ENCODE measurements at regions not wholly inside any gene's neighbourhood (a gene's known extent, or its start where the extent isn't known, plus 50 kb on each side); places are given as distances from the start of the nearest gene placed in this dataset.

- no peak for DNase-seq
Observed at GRCh38 chr2:129730979-129731378, 248.5 kb upstream of the RAB6C start.

GRCh38 chr2:129731907-129732629 is 247.4 kb upstream of the RAB6C start:
- no peak for DNase-seq

GRCh38 chr2:129732630-129733026 is 246.8 kb upstream of the RAB6C start:
- DNase-seq: no peak

- DNase-seq: no peak
Observed at GRCh38 chr2:129733041-129733440, 246.4 kb upstream of the RAB6C start.

- no peak for DNase-seq
Observed at GRCh38 chr2:129733579-129733978, 245.9 kb upstream of the RAB6C start.

DNA sequence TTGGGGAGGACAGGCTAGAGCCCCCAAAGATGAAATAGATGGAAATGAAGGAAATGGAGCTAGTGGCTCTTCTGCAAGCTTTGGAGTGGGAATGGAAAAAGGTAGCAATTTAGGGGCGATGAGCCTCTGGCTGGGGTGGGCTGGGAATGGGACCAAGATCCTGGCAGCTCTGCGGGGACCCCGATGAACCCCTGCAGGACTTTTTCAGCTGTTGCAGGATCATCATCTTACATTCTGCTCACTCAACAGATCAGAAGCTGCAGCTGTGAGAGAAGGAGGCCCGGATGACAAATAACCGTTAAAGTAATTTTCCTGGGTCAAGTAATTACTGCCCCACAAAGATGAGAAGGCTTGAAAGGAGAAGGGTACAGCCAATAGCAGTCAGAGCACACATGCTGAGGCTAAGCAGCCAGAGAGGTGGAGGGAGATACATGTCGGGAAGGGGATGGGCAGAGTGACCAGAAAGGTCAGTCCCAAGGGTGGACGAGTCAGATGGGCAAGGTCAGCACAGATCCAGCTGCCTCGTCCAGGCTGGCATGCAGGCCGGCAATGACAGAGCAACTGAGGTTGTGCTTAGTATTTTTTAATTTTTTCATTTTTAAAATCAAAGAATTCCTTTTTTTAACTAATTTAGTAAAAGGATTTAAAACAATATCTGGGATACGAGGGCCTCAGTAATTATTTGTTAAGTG is 245.0 kb upstream of the RAB6C start:
- DNase-seq: no peak

DNA sequence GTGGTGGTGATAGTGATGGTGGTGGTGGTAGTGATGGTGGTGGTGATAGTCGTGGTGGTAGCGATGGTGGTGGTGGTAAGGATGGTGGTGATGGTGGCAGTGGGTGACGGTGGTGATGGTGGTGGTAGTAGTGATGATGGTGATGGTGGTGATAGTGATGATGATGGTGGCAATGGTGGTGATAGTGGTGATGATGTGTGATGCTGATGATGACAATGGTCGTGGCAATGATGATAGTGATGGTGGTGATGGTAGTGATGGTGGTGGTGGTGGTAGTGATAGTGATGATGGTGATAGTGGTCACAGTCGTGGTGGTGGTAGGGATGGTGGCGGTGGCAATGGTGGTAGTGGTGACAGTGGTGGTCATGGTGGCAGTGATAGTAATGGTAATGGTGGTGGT is 243.9 kb upstream of the RAB6C start:
- no peak for DNase-seq

DNA sequence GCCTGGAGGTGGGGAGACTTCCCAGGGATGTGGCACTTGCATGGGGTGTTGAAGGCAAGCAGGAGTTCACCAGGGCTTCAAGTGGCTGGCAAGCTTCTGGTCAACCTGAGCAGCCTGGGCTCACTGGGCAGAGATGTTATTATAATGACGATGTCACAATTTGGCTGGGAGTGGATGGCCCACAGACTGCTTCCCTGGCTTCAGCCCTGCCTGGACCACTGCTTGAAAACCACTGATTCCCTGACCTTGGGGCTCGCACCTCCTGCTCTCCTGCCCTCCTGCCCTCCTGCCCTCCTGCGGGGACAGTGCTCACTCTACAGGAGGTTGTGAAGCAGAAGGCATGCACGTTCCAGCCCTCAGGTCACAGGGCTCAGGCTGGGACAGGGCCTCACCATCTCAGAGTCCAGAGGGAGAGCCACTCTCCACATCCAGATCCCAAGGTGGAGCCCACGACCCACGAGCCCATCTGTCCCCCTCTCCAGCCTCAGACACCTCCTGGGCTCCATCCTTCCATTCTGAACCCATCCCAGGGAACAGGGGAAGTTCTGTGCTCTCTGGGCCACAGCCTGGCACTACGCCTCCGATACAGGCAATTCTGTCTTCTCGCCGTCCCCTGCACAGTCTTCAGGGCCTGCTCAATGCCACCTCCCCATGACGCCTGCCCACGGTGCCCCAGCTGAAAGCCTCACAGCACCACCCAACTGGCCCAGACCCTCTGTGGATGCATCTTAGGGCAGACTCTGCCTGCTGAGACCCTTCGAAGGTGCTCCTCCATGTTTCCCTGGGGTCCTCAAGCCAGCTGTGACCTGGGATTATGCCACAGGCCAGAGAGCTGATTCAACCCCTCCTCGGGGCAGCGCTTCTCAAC is 241.6 kb upstream of the RAB6C start:
- DNase-seq: no peak

GRCh38 chr2:129738799-129739198 is 240.7 kb upstream of the RAB6C start:
- no peak for DNase-seq

GRCh38 chr2:129740504-129740903 is 239.0 kb upstream of the RAB6C start:
- DNase-seq: no peak

DNA sequence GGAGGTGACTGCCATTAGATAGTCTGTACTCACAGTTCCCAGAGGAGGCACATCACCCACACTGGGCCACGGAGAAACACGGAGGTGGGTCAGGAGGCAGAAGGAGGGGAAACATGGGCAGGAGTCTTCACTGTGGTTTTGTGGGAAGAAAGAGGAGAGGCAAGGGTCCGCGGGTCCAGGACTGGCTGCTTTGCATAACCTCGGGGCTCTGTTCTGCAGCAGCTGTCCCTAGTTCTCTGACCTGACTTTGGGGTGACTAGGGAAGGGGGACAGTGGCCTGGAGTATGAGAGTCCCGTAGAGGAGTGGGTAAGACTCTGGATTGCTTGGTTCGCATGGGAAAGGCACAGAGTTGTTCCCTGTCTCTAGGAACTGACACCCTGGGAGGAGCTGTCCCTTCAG is 238.3 kb upstream of the RAB6C start:
- no peak for DNase-seq

GRCh38 chr2:129741623-129742022 is 237.8 kb upstream of the RAB6C start:
- DNase-seq: no peak

- DNase-seq: no peak
Observed at GRCh38 chr2:129742415-129743180, 236.9 kb upstream of the RAB6C start.

DNA sequence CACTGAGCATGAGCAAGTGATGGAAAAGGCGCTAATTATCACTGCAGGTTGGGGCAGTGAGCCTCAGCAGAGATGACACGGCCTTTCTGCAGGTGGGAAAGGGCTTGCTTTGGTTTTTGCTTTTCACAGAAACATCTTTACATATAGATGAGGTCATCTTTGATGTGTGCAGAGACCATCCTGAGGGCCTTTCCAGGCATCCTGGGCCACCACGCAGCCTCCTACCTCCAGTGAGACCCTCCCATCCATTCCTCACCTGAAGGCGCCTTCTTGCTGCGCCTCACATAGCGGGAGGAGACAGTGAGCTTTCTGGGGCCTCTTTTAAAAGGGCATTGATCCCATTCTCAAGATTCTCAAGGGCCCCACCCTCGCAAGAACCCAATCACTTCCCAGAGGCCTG is 235.3 kb upstream of the RAB6C start:
- DNase-seq: no peak

- DNase-seq: no peak
Observed at GRCh38 chr2:129744649-129745048, 234.8 kb upstream of the RAB6C start.

GRCh38 chr2:129747500-129748125 is 231.9 kb upstream of the RAB6C start:
- no peak for DNase-seq

GRCh38 chr2:129748250-129748649 is 231.2 kb upstream of the RAB6C start:
- no peak for DNase-seq

DNA sequence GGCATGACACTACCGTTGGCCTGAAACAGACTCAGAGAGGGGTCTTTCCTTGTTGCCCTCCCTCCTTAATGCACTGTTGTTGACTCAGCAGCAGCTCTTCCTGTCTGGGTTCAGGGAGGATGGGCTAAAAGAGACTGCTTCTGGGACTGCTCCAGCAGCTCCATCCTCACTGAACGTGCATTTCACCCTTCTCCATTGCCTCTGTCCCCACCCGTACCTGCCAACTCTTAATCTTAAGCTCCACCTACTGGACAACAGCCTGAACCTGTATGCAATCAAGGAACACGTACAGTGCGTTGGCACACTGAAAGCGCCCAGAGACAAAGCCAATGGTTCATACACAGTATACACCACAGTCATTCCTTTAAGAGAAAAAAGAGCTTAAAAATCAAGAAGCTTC is 230.8 kb upstream of the RAB6C start:
- no peak for DNase-seq

DNA sequence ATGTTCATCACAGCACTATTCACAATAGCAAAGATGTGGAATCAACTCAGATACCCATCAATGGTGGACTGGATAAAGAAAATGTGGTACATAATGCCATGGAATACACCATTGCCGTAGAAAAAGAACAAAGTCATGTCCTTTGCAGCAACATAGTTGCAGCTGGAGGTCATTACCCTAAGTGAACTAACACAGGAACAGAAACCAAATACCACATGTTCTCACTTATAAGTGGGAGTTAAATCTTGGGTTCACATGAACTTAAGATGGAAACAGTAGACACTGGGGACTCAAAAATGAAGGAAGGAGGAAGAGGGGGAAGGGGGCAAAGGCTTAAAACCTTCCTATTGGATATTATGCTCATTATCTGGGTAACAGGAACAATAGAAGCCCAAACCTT is 228.1 kb upstream of the RAB6C start:
- no peak for DNase-seq

DNA sequence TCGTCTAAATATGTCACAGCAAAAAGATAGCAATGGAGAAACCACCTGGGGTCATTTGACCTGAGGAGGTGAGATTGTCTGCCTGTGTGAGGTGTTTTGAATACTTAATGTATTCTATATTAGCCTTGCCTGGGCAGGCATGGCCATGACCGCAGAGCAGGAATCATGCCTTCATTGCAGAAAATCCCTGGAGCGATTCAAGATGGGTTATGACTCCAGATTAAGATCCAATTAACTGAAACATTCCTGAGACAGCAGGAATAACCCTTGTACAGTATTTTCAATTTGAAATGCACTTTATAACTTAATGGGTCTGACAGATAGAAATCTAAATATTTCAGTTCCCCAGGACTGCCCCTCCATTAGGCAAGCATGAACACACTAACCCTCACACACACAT is 227.3 kb upstream of the RAB6C start:
- no peak for DNase-seq

DNA sequence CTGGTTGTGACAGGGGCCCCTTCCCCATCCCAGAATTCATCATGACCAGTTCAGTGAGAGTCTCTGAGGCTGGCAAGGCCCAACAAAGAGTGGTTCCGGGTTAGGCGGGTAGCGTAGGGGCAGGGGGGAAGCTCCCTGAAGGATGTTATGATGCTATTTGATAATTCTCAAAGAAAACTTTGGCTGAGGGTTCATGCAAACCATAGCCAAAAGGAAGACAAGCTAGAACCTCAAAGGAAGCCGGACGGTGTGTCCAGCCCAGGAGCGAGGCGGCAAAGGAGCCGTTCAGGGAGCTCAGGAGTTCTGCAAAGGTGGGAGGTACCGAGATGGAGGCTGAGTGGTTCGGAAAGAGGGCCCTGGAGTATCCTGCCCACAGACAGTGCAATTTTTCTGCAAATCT is 226.8 kb upstream of the RAB6C start:
- DNase-seq: no peak

GRCh38 chr2:129753261-129753660 is 226.2 kb upstream of the RAB6C start:
- DNase-seq: no peak

- DNase-seq: no peak
Observed at GRCh38 chr2:129754421-129754820, 225.0 kb upstream of the RAB6C start.

All from stimulated activated CD4-positive, alpha-beta T cell treated with anti-CD3 and anti-CD28 coated beads, Interleukin-12 subunit alpha, Interleukin-12 subunit beta, amount 100 ng/mL, for 4 hours (primary cell).